Erythroblast (primary cell): ENCODE measurements at regions not wholly inside any gene's neighbourhood (a gene's known extent, or its start where the extent isn't known, plus 50 kb on each side); places are given as distances from the start of the nearest gene placed in this dataset.
"Not testable (repeated sequence)": the region's sequence is repeated elsewhere in the genome, so short reads cannot be mapped to it uniquely, and the experiment has no call there.

Experiments used
- GATA1 ChIP-seq: IDR thresholded peaks from 2 replicates; pipeline ENCODE4 v1.6.1; 2011; ENCODE audit warnings: low read depth, mild to moderate bottlenecking, control low read depth, low read length, moderate library complexity
- POLR2A ChIP-seq: IDR thresholded peaks from 2 replicates; pipeline ENCODE4 v1.6.1; 2011; ENCODE audit warnings: mild to moderate bottlenecking, low read length

DNA sequence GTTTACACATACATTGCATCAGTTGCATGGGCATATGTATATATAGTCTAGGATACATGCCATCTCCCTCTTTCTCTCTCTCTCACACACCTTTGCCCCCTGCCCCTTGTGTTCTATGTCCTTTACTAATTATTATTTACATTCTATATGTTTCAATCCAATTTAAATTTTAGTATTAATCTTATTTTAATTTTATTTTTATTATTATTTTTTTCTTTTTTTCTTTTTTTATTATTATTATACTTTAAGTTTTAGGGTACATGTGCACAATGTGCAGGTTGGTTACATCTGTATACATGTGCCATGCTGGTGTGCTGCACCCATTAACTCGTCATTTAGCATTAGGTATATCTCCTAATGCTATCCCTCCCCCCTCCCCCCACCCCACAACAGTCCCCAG lies 421.1 kb downstream of the CCER1 start:
- TF ChIP-seq POLR2A, GATA1: not testable (repeated sequence)
